Stimulated activated CD4-positive, alpha-beta T cell treated with anti-CD3 and anti-CD28 coated beads, Interleukin-4, amount 100 ng/mL, for 48 hours (primary cell): ENCODE measurements at regions not wholly inside any gene's neighbourhood (a gene's known extent, or its start where the extent isn't known, plus 50 kb on each side); places are given as distances from the start of the nearest gene placed in this dataset.

ENCODE experiments used
- DNase-seq, 2 donors: peaks; one replicate each; pipeline ENCODE4 v3.0.0-alpha.2; 2020; ENCODE audit warnings: low read depth in 2 of 2

DNA sequence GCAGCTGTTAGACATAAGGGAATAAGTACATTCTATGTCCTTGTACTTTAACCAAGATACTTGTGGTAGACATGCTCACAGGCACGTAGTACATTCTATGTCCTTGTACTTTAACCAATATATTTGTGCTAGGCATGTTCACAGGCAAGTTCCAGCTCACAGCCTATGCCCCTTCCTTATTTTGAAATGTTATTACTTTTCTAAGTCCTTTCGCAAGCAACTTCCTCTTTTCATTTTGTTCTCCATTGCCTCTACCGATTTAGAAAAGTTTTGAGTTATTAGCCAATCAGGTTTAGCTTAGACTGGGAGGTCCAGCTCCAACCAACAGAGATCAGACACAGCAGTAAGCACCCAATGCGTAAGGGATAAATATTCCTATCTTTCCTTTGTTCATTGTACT lies 60.1 kb upstream of the NUDT7 start:
- no peak for DNase-seq

DNA sequence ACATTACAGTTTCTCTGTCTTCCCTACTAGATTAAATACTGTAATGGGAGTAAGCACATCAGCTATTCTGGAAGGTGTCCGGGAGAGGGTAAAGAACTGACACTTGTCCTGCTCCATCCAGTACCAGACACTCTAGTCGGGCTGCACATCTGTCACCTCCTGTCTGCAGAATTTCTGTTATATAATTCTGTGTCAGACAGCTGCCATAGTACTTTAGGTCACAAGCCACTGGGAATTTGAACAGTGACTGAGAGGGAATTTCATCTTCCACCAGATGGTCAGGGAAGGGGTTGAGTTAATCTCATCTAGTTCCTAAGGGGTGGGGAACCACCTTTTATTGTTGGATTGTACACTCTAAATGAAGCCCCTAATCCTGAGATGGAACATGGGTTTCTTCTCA lies 58.6 kb upstream of the NUDT7 start:
- DNase-seq: no peak

DNA sequence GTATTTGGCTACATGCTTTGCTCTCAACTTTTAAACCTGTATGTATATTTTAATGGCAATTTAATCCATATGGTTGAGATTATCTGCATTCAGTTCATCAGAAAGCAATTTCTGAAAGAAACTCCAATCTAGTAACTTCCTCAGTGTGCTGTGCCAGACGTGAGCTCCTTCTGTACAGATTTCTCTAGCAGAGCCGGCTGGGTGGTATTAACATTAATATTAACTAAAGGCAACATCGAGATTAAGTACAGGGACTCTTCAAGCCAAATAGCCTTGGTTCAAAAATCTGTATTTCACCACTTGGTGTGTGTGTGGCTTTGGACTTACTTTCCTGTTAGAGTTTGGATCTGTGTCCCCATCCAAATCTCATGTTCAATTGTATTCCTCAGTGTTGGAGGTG lies 55.5 kb upstream of the NUDT7 start:
- DNase-seq: no peak

DNA sequence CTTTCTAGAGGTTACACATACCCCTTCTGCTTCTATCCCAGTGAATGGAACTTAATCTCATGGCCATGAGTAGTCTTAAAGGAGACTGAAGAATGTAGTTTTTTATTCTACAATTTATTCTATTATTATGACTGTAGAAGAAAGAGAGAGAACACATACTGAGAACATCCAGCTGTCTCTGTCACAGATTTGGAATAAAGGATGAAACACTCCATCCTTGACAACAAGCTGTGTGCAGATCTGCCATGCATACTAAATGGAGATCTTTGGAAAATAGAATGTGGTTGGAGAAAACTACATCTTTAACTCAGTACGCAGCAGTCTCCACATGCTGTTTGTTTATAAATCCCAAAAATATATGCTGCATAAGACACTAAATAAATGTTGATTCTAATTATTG lies 54.1 kb upstream of the NUDT7 start:
- DNase-seq: no peak

DNA sequence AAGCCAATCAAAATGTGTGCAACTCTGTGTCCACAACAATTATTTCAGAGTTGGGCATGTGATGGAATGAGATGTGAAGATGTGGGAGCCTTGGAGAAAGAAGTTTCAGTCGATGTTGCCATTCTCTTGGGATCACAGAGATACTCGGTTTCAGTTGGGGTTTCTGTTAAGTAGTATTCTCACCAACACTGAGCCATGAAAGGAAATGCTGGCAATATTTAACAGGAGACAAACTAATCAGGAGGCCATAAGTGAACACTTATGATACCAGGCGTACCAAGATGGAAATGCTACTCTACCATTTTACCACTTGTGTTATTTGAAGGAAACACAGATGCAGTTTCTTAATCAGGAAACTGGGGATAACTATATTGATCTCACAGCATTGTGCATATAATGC lies 53.3 kb upstream of the NUDT7 start:
- DNase-seq: no peak
